HG03378 (cell line): ENCODE measurements at regions not wholly inside any gene's neighbourhood (a gene's known extent, or its start where the extent isn't known, plus 50 kb on each side); places are given as distances from the start of the nearest gene placed in this dataset.

Experiments used
- ATAC-seq: cut with Tn5 transposase; IDR thresholded peaks from one replicate; pipeline ENCODE4 v1.9.1; 2021; ENCODE audit warnings: mild to moderate bottlenecking, moderate library complexity; ENCODE audit not compliant: unreplicated experiment

DNA sequence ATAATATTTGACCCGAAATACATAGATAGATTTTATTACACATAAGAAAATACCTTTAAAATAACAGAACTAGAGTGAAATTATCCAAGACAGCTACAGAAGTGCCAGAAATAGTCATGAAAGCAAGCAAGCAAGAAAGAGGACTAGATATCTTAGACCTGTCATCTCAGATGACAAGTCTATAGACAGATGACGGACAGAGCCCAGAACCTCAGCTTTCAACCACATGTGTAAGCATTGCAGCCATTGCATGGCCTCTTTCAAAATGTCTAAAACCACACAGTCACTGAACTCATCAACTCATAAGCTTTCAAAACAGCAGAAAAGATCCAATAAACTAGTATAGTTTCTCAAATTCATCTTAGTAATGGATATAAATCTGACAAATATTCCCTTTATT lies 59.8 kb upstream of the FHIT start:
- ATAC-seq: no peak

GRCh38 chr3:61315871-61316270 lies 64.6 kb upstream of the FHIT start:
- ATAC-seq: no peak

DNA sequence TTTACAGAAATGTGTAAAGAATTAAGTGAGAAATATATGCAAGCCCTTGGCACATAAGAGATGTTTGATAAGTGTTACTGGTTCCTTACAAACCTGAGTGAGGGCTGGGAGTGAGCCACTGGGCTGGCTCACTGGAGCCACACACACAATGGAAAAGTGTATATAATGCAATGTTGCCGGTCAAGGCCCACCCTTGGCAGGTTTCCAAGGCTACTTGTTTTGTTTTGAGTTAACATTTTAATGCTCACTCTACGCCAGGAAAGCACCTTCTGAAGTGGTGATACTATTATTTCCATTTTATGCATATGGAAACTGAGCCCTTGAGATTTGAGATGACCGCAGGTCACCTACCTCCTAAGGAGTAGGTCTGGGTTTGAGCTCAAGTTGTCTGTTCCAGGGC lies 71.8 kb upstream of the FHIT start:
- ATAC-seq: no peak

DNA sequence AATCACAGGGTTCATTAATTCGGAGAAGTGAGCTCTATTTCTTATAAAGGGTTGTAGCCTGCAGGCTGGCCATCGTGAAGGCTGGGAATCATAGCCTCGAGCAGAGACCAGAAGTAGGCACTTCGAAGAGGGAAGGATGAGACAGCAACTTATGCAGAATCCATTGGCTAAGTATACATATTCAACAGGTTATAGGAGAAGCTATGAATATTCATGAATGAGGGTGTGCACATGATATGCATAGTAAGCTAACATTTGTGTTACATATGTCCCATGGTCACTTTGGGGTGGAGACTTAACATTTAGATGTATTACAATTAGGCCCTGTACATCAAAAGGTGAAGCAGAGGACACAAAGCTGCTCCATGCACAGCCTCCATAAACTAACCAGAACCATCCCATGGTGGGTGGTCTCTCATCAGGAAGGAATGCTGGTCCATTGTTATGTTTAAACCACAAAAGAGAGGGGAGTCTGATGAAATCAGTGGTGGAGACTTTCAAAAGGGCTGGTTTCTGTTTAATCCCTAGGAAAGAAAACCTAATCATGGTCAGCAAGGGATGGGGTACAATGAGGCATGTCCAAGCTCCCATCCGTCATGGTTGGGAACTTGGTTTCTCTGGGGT lies 80.8 kb upstream of the FHIT start:
- ATAC-seq: no peak

DNA sequence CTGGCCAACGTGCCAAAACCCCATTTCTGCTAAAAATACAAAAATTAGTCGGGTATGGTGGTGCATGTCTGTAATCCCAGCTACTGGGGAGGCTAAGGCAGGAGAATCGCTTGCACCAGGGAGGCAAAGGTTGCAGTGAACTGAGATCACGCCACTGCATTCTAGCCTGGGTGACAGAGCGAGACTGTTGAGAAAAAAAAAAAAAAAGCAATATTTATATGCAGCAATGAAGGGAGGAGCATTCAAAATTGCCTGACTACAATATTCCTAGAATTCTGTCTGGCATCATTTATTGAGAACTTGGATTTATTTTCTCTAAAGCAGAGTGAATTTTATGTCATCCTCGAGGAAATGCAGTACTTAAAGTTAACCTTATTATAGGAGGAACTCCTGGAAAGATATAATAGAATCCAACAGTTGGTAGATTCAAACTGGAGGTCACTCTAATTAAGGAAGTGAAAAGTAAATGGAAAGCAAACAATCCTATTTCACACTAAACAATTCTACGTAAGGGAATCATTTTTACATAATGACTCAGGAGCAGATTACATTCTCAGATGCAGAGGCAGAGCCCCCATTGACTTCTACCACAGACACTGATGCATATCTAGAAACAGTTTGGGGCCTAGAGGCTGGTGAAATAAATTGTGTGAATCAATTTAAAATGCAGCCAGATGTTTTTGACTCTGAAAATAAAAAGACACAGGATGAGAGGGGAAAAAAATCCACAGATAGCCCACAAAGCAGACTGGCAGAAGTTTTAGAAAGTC lies 82.1 kb upstream of the FHIT start:
- no peak for ATAC-seq

DNA sequence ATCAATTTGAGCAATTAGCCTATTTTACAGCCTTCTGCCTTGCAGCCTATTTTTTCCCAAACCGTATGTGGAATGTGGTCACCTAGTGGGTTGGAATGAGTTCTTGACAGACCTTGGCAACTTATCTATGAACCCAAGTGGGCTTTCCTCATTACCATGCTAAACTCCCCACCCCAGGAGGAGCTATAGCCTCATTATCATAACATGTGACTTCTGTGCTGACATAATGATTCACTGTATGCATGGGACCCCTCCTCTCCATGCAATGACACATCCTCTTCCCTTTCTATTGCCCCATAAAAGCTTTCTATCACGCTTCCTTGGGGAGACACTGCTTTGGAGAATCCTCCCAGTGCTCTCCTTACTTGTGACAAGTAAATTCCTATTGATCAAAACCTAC lies 83.5 kb upstream of the FHIT start:
- no peak for ATAC-seq

- ATAC-seq: no peak
Observed at GRCh38 chr3:61340931-61341461, 89.7 kb upstream of the FHIT start.

GRCh38 chr3:61343543-61343942 lies 92.3 kb upstream of the FHIT start:
- ATAC-seq: no peak

DNA sequence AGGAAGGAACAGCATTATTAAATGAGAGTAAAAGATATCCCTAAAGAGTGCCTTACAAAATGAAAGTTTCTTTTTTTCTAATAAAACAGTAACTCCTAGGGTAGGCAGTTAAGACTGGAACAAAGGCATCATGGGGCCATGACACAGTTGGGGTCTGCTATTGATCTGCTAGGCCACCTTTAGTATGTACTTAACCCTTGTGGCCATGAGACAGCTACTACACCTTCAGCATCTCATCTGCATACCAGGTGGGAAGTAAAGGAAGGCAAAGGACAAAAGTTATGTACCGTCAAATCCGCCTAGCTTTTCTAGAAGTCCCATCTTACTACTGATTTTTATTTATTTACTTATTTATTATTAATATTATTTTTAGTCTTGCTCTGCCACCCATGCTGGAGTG lies 93.8 kb upstream of the FHIT start:
- ATAC-seq: no peak

- no peak for ATAC-seq
Observed at GRCh38 chr3:61347981-61348380, 96.7 kb upstream of the FHIT start.

GRCh38 chr3:61349717-61350116 lies 98.5 kb upstream of the FHIT start:
- ATAC-seq: no peak

GRCh38 chr3:61350782-61351309 lies 99.6 kb upstream of the FHIT start:
- ATAC-seq: no peak

- ATAC-seq: no peak
Observed at GRCh38 chr3:61352306-61352705, 101.1 kb upstream of the FHIT start.

- ATAC-seq: no peak
Observed at GRCh38 chr3:61353382-61353781, 102.1 kb upstream of the FHIT start.

- ATAC-seq: peak; percentile 31
Observed at GRCh38 chr3:61354604-61355003, 103.4 kb upstream of the FHIT start.

DNA sequence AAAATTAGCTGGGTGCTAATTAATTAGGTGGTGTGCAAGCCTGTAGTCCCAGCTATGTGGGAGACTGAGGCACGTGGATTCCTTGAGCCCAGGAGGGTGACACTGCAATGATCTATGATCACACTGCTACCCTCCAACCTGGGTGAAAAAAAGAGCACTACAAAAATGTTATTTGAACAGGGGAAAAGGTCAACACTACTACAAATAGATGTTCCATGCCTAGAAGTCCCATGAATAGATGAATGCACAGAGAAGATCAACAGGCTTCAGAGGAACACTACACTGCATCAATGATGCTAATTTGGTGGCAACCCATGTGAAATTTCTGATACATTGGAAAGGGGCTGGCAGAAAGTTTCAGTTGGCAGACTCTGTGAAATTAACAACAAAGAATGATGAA lies 105.4 kb upstream of the FHIT start:
- ATAC-seq: no peak

DNA sequence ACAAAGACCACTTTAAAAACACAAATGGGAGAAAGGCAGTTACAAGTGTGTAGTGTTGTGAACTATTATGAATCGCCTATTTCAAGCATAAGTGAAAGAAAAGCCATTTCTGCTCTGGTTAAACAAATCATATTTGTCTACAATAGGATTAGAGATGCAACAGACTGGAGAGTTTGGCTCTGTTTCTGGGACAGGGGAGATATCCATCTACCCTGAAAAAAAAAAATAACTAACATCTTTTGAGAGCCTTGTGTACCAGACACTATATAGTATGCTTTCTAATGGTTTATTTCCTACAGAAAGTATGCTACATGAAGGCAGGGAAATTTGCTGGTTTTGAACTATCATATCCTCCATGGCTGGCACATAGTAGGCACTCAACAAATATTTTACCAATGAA lies 106.7 kb upstream of the FHIT start:
- ATAC-seq: no peak

DNA sequence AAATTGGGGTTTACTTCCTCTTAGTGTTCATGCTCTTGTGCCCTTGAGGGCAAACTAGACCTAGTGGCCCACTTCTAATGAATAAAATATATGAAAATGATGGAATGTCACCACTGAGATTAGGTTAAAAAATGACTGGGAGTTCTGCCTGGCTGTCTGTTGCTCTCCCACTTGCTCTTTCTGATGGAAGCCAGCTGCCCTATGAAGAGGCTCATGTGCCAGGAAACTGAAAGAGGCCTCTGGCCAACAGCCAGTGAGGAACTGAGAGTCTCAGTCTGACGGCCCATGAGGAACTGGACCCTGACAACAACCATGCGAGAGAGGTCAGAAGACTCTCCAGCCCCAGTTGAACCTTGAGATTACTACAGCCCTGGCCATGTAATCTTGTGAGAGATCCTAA lies 107.1 kb upstream of the FHIT start:
- peak; percentile 99 for ATAC-seq

- no peak for ATAC-seq
Observed at GRCh38 chr3:61360297-61360965, 109.2 kb upstream of the FHIT start.

- ATAC-seq: no peak
Observed at GRCh38 chr3:61369678-61370077, 118.4 kb upstream of the FHIT start.

DNA sequence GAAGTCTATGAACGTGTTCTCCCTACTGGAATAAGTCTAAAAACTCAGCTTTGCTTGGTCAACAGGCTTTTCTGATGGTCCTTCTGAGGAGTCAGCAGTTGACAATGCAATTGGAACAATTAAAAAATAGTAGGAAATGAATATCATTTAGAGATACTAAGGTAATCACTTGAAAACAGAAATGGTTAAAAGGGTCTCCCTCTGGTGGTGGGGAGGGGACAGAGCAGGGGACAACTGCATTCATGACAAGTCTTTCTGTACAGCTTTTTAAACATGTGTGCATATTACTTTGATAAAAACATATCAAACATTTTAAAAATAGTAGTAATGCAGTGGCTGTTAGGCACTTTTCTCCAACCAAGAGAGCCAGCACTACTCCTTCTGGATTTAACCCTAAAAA lies 119.9 kb upstream of the FHIT start:
- no peak for ATAC-seq

GRCh38 chr3:61372723-61373122 lies 121.5 kb upstream of the FHIT start:
- ATAC-seq: no peak
